Activated CD4-positive, alpha-beta T cell treated with anti-CD3 and anti-CD28 coated beads for 36 hours (primary cell): ENCODE measurements at regions not wholly inside any gene's neighbourhood (a gene's known extent, or its start where the extent isn't known, plus 50 kb on each side); places are given as distances from the start of the nearest gene placed in this dataset.

Source experiments
- ATAC-seq: fragments of 200-7000 bp; cut with Tn5 transposase; one replicate; pipeline ENCODE4 v1.10.0; 2021; ENCODE audit warnings: mild to moderate bottlenecking, moderate library complexity
- CTCF ChIA-PET: fragments of 350-600 bp; sonication (Branson Sonifier 250); formaldehyde crosslinking; loops from one replicate; lab custom pipeline; 2021; ENCODE audit warnings: antibody characterized with exemption; lab: Charles Lee
- POLR2A ChIA-PET: fragments of 350-600 bp; sonication (Branson Sonifier 250); formaldehyde crosslinking; loops from one replicate; lab custom pipeline; 2021; ENCODE audit warnings: antibody characterized with exemption, inconsistent platforms; lab: Charles Lee
- DNase-seq: peaks from one replicate; pipeline ENCODE4 v3.0.0-alpha.2; 2020
- H3K27ac Mint-ChIP-seq: one replicate; pipeline ENCODE4 v1.8.0; 2021; ENCODE audit warnings: mixed read lengths
- H3K27me3 Mint-ChIP-seq: one replicate; pipeline ENCODE4 v1.8.0; 2021; ENCODE audit warnings: mixed read lengths
- H3K36me3 Mint-ChIP-seq: one replicate; pipeline ENCODE4 v1.8.0; 2021; ENCODE audit warnings: low read depth, mixed read lengths
- H3K4me1 Mint-ChIP-seq: one replicate; pipeline ENCODE4 v1.8.0; 2021; ENCODE audit warnings: mixed read lengths
- H3K4me3 Mint-ChIP-seq: one replicate; pipeline ENCODE4 v1.8.0; 2021; ENCODE audit warnings: mild to moderate bottlenecking, moderate library complexity, mixed read lengths
- H3K9me3 Mint-ChIP-seq: one replicate; pipeline ENCODE4 v1.8.0; 2021; ENCODE audit warnings: low read depth, mixed read lengths
- intact Hi-C, 2 experiments: fragments of 100-400 bp; cut with DNase I in 1 of 2; cut with micrococcal nuclease in 1 of 2; formaldehyde crosslinking; loops; one replicate each; pipeline versions ENCODE4 v1.14.2 to v1.15.1; 2022 to 2024; cut with DNase I, micrococcal nuclease

DNA sequence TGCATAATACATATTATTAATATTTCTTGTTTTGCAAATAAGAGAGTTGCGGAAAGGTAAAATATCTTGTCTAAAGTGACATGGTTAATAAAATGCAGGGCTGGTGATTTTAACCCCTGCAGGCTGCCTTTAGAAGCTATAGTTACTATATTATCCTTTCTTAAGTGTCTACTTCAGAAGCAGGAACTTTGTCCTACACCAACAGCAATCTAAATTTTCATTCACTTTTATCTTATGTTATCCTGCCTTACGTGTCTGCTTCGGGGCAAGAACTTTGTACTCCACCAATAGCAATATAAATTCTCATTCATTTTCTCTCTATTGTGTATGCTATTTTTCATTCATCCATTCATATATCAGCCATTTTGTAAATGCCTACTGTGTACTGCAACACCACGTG is 719.5 kb downstream of the TLR4 start:
- intact Hi-C loops, result no loop called here
- CTCF ChIA-PET, result interaction anchor here (0.7 kb wide), 1 partner anchor 213 kb away, joined by 3 read pairs; no protein-coding TSS in a partner anchor
- H3K27ac Mint-ChIP-seq, result no peak overlapping the region
- H3K4me3 Mint-ChIP-seq, result no peak overlapping the region
- ATAC-seq, result no peak
- H3K36me3 Mint-ChIP-seq, result no peaks in the 10 kb centered on the region
- DNase-seq, result no peak
- H3K4me1 Mint-ChIP-seq, result no peaks in the 10 kb centered on the region
- POLR2A ChIA-PET, result no interaction called here
- H3K27me3 Mint-ChIP-seq, result no peaks in the 10 kb centered on the region
- H3K9me3 Mint-ChIP-seq, result peaks cover 4% of the 10 kb centered on the region

DNA sequence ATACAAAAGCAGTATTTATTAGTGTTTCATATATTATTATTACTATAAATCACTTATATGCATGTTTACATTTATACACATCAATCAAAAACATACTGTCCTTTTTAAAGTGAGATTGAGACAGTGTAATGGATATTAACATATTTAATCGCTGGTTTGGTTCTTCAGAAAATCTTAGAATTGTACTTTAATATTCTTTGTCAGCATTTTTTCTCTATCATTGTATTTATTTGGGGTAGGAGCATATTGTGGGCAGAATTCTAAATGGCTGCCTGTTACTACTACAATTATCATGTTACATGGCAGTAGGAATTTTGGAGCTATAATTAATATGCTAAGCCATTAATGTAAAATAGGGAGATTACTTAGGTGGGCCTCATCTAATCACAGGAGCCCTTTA is 722.6 kb downstream of the TLR4 start:
- POLR2A ChIA-PET, result no interaction called here
- CTCF ChIA-PET, result no interaction called here
- no peak overlapping the region for H3K27ac Mint-ChIP-seq
- no peaks in the 10 kb centered on the region for H3K4me1 Mint-ChIP-seq
- intact Hi-C loops, result no loop called here
- H3K9me3 Mint-ChIP-seq, result peaks cover 1% of the 10 kb centered on the region
- no peaks in the 10 kb centered on the region for H3K27me3 Mint-ChIP-seq
- no peaks in the 10 kb centered on the region for H3K36me3 Mint-ChIP-seq
- no peak overlapping the region for H3K4me3 Mint-ChIP-seq
- no peak for ATAC-seq
- DNase-seq, result no peak

DNA sequence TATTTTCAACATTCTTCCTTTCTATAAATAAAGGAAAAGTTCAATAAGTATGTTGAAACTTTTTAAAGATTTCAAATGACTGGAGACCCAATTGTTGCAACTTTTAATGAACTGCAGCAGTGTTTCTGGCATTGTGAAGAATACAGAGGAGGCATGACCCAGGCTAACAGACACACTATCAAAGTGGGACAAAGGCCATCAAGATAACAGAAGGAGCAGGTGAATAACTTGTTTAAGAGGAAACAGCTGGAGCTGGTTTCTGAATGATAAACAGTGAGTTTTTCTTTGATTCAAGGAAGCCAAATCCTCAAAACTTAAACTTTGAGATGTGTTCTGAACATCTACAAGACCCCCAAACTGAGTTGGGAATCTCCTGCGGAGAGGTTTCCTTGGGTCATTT is 734.6 kb downstream of the TLR4 start:
- ATAC-seq, result no peak
- intact Hi-C loops, result no loop called here
- POLR2A ChIA-PET, result no interaction called here

DNA sequence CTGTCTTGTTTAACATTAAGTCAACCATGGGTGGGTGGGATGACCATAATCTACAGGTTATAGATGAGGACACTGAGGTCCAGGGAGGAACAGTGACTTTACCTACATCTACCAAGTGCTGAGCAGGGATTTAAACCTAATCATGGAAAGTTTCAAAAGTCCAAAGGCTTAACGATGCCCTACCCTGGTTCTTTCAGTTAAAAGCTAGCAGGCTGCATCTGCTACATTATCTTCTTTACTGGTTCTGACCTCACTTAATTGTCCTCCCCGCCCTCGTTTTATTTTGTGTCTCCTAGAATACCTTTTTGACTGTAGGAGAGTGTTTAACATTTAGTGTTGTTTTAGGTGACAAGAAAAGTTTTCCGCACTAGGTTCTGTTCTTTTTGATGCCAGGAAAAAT is 735.2 kb downstream of the TLR4 start:
- ATAC-seq, result no peak

More for the DNA sequence above, 734.6 kb downstream of the TLR4 start:
- Mint-ChIP-seq H3K9me3 (no peaks in the 10 kb centered on the region), H3K27me3 (no peaks in the 10 kb centered on the region), H3K36me3 (no peaks in the 10 kb centered on the region), H3K27ac (no peak overlapping the region), H3K4me1 (no peaks in the 10 kb centered on the region), H3K4me3 (no peak overlapping the region)
- CTCF ChIA-PET, result no interaction called here
- no peak for DNase-seq

DNA sequence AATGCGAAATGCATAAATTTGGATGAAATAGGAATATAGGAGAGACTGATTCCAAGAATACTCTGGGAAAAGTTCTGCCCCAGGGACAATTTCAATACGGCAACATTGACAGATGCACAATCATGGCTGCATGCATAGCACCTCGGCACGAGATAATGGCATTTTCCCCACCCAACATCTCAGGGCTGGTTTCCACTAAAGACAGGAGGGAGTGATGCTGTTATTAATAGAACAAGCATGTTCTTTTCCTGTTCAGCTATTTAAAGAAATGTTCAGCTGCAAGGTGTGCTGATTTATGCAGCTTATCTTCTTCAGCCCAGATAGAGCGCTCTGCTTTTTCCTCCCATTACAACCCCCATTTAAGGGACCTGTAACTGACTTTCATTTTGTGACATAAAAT is 740.2 kb downstream of the TLR4 start:
- no peak for DNase-seq
- H3K27me3 Mint-ChIP-seq, result no peaks in the 10 kb centered on the region
- ATAC-seq, result no peak
- no peaks in the 10 kb centered on the region for H3K9me3 Mint-ChIP-seq
- no peaks in the 10 kb centered on the region for H3K36me3 Mint-ChIP-seq
- ChIA-PET POLR2A (no interaction called here), CTCF (no interaction called here)
- no peak overlapping the region for H3K4me3 Mint-ChIP-seq
- intact Hi-C loops, result no loop called here
- no peak overlapping the region for H3K27ac Mint-ChIP-seq
- H3K4me1 Mint-ChIP-seq, result no peaks in the 10 kb centered on the region

More for the DNA sequence above, 735.2 kb downstream of the TLR4 start:
- H3K4me3 Mint-ChIP-seq, result no peak overlapping the region
- ChIA-PET POLR2A (no interaction called here), CTCF (no interaction called here)
- no peaks in the 10 kb centered on the region for H3K36me3 Mint-ChIP-seq
- no peaks in the 10 kb centered on the region for H3K4me1 Mint-ChIP-seq
- no peaks in the 10 kb centered on the region for H3K27me3 Mint-ChIP-seq
- intact Hi-C loops, result no loop called here
- DNase-seq, result no peak
- H3K27ac Mint-ChIP-seq, result no peak overlapping the region
- H3K9me3 Mint-ChIP-seq, result no peaks in the 10 kb centered on the region

DNA sequence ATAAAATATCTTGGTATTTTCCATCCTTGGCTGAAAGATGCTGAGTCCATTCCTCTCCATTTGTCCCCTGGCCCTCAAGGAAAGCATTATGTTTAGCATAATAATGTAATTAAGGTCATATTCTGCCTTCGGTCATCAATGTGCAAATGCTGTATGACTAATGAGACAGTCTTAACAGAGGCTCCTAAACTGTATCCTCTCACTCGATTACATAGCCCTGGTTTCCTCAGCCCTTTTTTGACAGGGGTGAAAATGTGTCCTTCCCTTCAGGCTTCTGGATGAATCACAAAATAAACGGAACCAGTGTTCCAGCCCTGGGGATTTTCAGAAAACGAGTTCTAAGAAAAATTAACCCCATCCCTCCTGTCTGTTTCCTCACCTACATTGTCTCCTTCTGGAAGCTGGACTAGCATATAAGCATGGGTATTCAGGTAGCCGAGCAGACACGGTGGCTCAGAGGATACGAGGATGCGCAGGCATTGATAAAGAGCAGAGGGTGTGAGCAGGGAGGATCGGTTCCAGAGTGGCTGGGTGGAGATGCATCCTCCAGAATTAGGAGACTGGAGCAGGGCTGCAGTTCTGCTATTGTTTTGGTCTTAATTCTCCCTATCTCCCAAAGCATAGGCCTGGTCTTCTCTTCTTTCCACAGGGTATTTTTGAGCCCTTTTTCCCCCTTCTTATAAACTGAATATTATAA is 742.9 kb downstream of the TLR4 start:
- no peak overlapping the region for H3K27ac Mint-ChIP-seq
- ATAC-seq, result no peak

DNA sequence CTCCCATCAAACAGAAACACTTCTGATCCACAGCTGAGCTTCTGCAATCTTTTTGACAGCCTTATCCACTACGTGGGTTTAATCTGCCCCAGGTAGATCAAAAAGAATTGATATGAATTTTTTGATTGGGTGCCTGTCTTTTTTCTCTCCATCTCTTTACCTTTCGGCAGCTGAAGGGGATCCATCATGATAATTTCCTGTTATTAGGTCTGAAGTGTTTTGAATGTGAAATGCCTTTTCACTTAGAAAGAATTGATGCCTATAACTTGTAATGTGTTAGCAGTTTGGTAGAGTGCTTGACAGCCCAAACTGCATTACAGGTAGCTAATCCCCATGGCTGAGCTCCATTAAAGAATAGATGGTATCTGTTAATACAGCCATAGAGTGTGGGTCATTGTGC is 745.4 kb downstream of the TLR4 start:
- intact Hi-C loops, result no loop called here
- no peaks in the 10 kb centered on the region for H3K36me3 Mint-ChIP-seq
- ChIA-PET CTCF (interaction anchor here (0.6 kb wide), 1 partner anchor 331 kb away, joined by 5 read pairs; no protein-coding TSS in a partner anchor), POLR2A (no interaction called here)
- no peaks in the 10 kb centered on the region for H3K4me1 Mint-ChIP-seq
- no peak overlapping the region for H3K27ac Mint-ChIP-seq
- no peak overlapping the region for H3K4me3 Mint-ChIP-seq
- ATAC-seq, result no peak
- H3K9me3 Mint-ChIP-seq, result peaks cover 5% of the 10 kb centered on the region
- no peaks in the 10 kb centered on the region for H3K27me3 Mint-ChIP-seq
- no peak for DNase-seq

More for the DNA sequence above, 742.9 kb downstream of the TLR4 start:
- intact Hi-C loops, result no loop called here
- no peaks in the 10 kb centered on the region for H3K9me3 Mint-ChIP-seq
- H3K27me3 Mint-ChIP-seq, result no peaks in the 10 kb centered on the region
- no peaks in the 10 kb centered on the region for H3K36me3 Mint-ChIP-seq
- POLR2A ChIA-PET, result no interaction called here
- CTCF ChIA-PET, result no interaction called here
- no peak overlapping the region for H3K4me3 Mint-ChIP-seq
- DNase-seq, result no peak
- H3K4me1 Mint-ChIP-seq, result no peaks in the 10 kb centered on the region

DNA sequence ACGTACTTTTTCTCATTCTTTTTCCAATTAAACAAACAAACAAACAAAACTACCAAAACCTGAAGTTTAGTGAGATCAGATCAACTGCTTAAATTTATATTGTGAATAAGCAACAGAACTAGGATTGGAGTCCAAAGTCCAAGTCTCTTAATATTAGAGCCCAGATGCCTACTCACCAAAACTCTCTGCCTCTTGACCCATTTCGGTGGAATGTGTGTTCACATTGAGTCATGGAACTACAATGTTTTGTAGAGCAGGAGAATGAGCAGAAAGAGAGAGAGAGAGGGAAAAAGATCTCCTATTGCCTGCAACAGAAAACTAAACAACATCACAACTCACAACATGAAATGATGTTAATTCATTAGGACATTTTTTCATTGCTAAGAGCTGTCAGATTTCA is 751.1 kb downstream of the TLR4 start:
- ATAC-seq, result no peak
- Mint-ChIP-seq H3K4me3 (no peak overlapping the region), H3K27me3 (no peaks in the 10 kb centered on the region), H3K9me3 (peaks cover 5% of the 10 kb centered on the region), H3K36me3 (no peaks in the 10 kb centered on the region), H3K4me1 (no peaks in the 10 kb centered on the region), H3K27ac (no peak overlapping the region)
- ChIA-PET CTCF (no interaction called here), POLR2A (no interaction called here)
- intact Hi-C loops, result no loop called here
- no peak for DNase-seq

DNA sequence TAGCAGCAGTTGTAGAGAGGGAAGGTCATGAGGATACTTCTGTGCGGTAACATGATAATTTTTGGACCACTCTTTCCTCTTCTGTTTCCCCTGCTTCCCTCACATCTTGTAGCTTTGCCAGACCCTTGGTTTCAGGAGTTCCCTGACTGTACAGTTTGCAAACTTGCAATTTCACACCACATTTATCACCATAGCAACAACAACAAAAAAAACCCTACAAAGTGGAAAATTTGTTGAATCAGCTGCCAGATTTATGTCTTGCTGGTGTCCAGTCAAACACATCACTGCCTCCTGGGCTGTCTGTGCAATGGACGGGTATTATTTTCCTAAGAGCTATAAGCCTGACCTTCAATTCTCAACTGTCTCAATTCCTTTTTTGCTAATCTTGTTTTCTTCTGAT is 751.6 kb downstream of the TLR4 start:
- DNase-seq, result no peak
- Mint-ChIP-seq H3K4me1 (no peaks in the 10 kb centered on the region), H3K27me3 (no peaks in the 10 kb centered on the region), H3K27ac (no peak overlapping the region), H3K9me3 (peaks cover 5% of the 10 kb centered on the region), H3K36me3 (no peaks in the 10 kb centered on the region), H3K4me3 (no peak overlapping the region)
- POLR2A ChIA-PET, result no interaction called here
- ATAC-seq, result no peak
- intact Hi-C loops, result no loop called here
- CTCF ChIA-PET, result interaction anchor here (0.7 kb wide), 1 partner anchor 56 kb away, joined by 4 read pairs; no protein-coding TSS in a partner anchor

DNA sequence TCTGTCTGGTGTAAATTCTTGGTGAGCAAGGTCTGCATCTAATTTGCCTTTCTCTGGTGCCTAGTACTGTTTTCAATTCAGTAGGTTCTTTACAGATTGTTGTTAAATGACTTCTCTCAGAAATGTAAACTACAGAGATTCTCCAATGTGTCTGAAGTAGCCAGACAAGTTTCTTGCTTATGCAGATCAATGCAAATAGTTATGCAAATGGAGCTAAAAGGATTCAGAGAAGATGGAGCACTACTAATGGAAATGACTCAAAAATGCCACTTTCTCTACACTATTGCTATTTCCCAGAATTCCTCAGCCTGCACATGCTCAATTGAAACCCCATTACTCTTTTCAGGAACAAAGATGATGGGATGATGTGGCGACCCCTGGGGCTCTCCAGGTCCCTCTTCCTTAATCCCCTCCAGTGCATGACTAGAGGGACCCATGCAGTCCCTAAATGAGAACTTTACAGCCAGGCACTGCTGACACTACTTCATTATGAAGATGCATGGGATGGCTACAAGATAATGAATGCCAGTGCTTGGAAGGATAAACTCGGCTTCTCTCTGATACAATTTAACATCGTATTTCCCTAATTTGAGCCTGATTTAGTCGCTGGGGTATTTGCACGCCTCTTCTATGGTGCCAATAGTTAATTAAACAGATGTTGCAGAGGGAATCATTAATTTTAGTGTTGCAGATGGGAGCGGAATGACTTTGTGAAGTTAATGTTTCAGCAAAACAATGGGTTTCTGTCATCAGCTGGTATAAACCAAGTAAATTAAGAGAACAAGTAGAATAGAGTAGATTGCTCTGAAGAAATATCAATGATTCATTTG is 753.2 kb downstream of the TLR4 start:
- no peak for DNase-seq
- ChIA-PET CTCF (no interaction called here), POLR2A (no interaction called here)
- no peaks in the 10 kb centered on the region for H3K27me3 Mint-ChIP-seq
- no peak overlapping the region for H3K27ac Mint-ChIP-seq
- no peak for ATAC-seq
- intact Hi-C loops, result no loop called here
- no peaks in the 10 kb centered on the region for H3K36me3 Mint-ChIP-seq
- no peak overlapping the region for H3K4me3 Mint-ChIP-seq
- peaks cover 5% of the 10 kb centered on the region for H3K9me3 Mint-ChIP-seq
- H3K4me1 Mint-ChIP-seq, result no peaks in the 10 kb centered on the region

DNA sequence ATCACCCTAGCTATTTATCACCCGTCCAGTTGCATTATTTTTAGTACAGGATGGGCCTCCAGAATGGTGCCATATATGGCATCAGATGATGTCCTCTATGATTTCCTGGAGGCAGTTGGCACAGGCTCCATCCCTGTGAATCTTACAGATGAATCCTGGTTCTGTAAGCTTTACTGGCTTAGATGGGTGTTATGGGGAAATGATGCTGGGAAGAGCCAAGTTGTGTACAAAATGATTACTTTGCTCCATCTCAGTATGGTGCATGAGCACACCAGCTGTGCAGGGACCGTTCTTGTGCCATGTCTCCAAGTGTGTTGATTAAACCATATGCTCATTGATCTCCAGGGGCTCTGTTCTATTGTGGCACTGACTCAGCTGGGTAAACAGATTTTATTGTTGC is 755.7 kb downstream of the TLR4 start:
- Mint-ChIP-seq H3K4me3 (no peak overlapping the region), H3K27me3 (no peaks in the 10 kb centered on the region), H3K4me1 (no peaks in the 10 kb centered on the region), H3K36me3 (no peaks in the 10 kb centered on the region), H3K27ac (no peak overlapping the region), H3K9me3 (no peaks in the 10 kb centered on the region)
- ChIA-PET CTCF (interaction anchor here (0.6 to 1.1 kb wide), 2 partner anchors 18 to 19 kb away, joined by 3 to 5 read pairs; no protein-coding TSS in a partner anchor), POLR2A (no interaction called here)
- no peak for DNase-seq
- ATAC-seq, result no peak
- intact Hi-C loops, result no loop called here

DNA sequence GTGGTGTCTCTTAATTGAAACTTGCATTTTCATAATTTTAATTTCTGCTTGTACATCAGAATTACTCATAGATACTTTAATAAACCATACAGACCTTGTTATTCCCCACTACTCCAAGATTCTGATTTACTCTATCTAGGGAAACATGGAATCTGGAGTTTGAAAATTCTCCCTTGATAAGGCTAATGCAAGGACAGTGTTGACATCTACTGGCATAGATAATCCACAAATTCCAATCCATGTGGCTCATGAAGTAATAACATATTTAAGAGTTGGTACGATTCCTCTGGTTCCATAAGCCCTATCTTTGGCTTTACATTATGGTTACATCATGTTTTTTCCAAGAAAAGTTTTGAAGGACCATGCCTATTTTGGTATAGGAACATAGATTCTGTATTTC is 759.2 kb downstream of the TLR4 start:
- Mint-ChIP-seq H3K36me3 (no peaks in the 10 kb centered on the region), H3K4me3 (no peak overlapping the region), H3K27me3 (no peaks in the 10 kb centered on the region), H3K4me1 (no peaks in the 10 kb centered on the region), H3K9me3 (no peaks in the 10 kb centered on the region), H3K27ac (no peak overlapping the region)
- ChIA-PET CTCF (no interaction called here), POLR2A (no interaction called here)
- no peak for ATAC-seq
- intact Hi-C loops, result no loop called here
- no peak for DNase-seq
